ENCODE measurements at regions not wholly inside any gene's neighbourhood (a gene's known extent, or its start where the extent isn't known, plus 50 kb on each side); places are given as distances from the start of the nearest gene placed in this dataset.
A peak's percentile ranks its signal among the peaks of the same experiment; 100 is the strongest.

GRCh38 chr2:120503793-120504571, 158.0 kb downstream of the INHBB start:
- no peak overlapping the region for H3K4me3 ChIP-seq (ENCODE audit: low read length in 3 of 3)
- no peak overlapping the region for H3K9ac ChIP-seq (ENCODE audit: low read length in 3 of 3)
- FAIRE-seq (no peak), DNase-seq (peak in 1 of 5 donors; percentile 39)
- H3K36me3 ChIP-seq (ENCODE audit: control insufficient read depth in 2 of 3, insufficient read depth in 3 of 3, low read length in 3 of 3), result no peaks in the 10 kb centered on the region
- TF ChIP-seq CTCF (IDR thresholded peaks at IDR 0.05; ENCODE audit: borderline replicate concordance, extremely low read depth, insufficient read depth), result no peak
- intact Hi-C loops (cut with DNase I), result no loop called here
- H3K9me3 ChIP-seq (ENCODE audit: control insufficient read depth in 2 of 3, insufficient read depth in 1 of 3, low read length in 3 of 3), result no peaks in the 10 kb centered on the region
- no peaks in the 10 kb centered on the region for H3K27me3 ChIP-seq (ENCODE audit: control insufficient read depth, insufficient read depth, low read length)
- H3K4me1 ChIP-seq (ENCODE audit: control insufficient read depth in 2 of 3, insufficient read depth in 2 of 3, low read depth in 1 of 3, low read length in 3 of 3), result peaks cover 0 to under 1% (median 0%) of the 10 kb centered on the region in 3 donors
- H3K27ac ChIP-seq (ENCODE audit: low read depth in 2 of 2, low read length in 2 of 2), result no peak overlapping the region

GRCh38 chr2:120504936-120505705, 159.2 kb downstream of the INHBB start:
- intact Hi-C loops (cut with DNase I), result no loop called here
- TF ChIP-seq CTCF (IDR thresholded peaks at IDR 0.05; ENCODE audit: borderline replicate concordance, extremely low read depth, insufficient read depth), result no peak
- Histone ChIP-seq H3K36me3 (ENCODE audit: control insufficient read depth in 2 of 3, insufficient read depth in 3 of 3, low read length in 3 of 3) (no peaks in the 10 kb centered on the region), H3K4me1 (ENCODE audit: control insufficient read depth in 2 of 3, insufficient read depth in 2 of 3, low read depth in 1 of 3, low read length in 3 of 3) (peaks cover 0 to 3% (median 0%) of the 10 kb centered on the region in 3 donors), H3K9ac (ENCODE audit: low read length in 3 of 3) (no peak overlapping the region), H3K9me3 (ENCODE audit: control insufficient read depth in 2 of 3, insufficient read depth in 1 of 3, low read length in 3 of 3) (no peaks in the 10 kb centered on the region), H3K27me3 (ENCODE audit: control insufficient read depth, insufficient read depth, low read length) (no peaks in the 10 kb centered on the region), H3K27ac (ENCODE audit: low read depth in 2 of 2, low read length in 2 of 2) (no peak overlapping the region), H3K4me3 (ENCODE audit: low read length in 3 of 3) (no peak overlapping the region)
- FAIRE-seq (no peak), DNase-seq (peak in 1 of 5 donors; percentile 30)

- intact Hi-C loops (cut with DNase I), result no loop called here
- TF ChIP-seq CTCF (IDR thresholded peaks at IDR 0.05; ENCODE audit: borderline replicate concordance, extremely low read depth, insufficient read depth), result no peak
- H3K27ac ChIP-seq (ENCODE audit: low read depth in 2 of 2, low read length in 2 of 2), result no peak overlapping the region
- H3K4me3 ChIP-seq (ENCODE audit: low read length in 3 of 3), result no peak overlapping the region
- H3K9me3 ChIP-seq (ENCODE audit: control insufficient read depth in 2 of 3, insufficient read depth in 1 of 3, low read length in 3 of 3), result no peaks in the 10 kb centered on the region
- H3K36me3 ChIP-seq (ENCODE audit: control insufficient read depth in 2 of 3, insufficient read depth in 3 of 3, low read length in 3 of 3), result no peaks in the 10 kb centered on the region
- DNase-seq (peak in 2 of 5 donors; percentile 24 to 76), FAIRE-seq (no peak)
- H3K27me3 ChIP-seq (ENCODE audit: control insufficient read depth, insufficient read depth, low read length), result no peaks in the 10 kb centered on the region
- H3K4me1 ChIP-seq (ENCODE audit: control insufficient read depth in 2 of 3, insufficient read depth in 2 of 3, low read depth in 1 of 3, low read length in 3 of 3), result peaks cover 0 to 3% (median 0%) of the 10 kb centered on the region in 3 donors
- H3K9ac ChIP-seq (ENCODE audit: low read length in 3 of 3), result no peak overlapping the region
These were observed 162.7 kb downstream of the INHBB start for GRCh38 chr2:120508567-120509041.

All from kidney (tissue), 13 donors.